ENCODE measurements at regions not wholly inside any gene's neighbourhood (a gene's known extent, or its start where the extent isn't known, plus 50 kb on each side); places are given as distances from the start of the nearest gene placed in this dataset.

DNA sequence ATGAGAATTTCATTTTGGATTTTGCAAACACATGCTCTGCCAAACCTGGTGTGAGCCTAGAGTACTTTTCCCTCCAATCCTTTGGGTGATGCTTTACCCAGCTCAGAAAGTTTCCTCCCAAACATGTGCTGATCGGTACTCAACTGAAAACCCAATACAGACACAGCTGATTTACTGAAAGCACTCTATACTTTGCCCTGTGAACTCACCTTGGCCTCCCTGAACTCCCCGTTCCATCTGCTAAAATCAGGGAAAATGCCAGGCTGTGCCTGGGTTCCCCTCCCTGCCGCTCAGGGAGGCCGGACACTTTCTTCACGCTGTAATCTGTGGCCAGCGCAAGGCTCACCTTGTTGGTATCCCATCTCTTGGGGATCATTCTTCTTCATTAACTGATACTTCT lies 391.2 kb downstream of the CBLN2 start:
- CTCF ChIA-PET: no interaction called here
- H3K27ac ChIP-seq: no peak overlapping the region
- TF ChIP-seq, protein P1, sequence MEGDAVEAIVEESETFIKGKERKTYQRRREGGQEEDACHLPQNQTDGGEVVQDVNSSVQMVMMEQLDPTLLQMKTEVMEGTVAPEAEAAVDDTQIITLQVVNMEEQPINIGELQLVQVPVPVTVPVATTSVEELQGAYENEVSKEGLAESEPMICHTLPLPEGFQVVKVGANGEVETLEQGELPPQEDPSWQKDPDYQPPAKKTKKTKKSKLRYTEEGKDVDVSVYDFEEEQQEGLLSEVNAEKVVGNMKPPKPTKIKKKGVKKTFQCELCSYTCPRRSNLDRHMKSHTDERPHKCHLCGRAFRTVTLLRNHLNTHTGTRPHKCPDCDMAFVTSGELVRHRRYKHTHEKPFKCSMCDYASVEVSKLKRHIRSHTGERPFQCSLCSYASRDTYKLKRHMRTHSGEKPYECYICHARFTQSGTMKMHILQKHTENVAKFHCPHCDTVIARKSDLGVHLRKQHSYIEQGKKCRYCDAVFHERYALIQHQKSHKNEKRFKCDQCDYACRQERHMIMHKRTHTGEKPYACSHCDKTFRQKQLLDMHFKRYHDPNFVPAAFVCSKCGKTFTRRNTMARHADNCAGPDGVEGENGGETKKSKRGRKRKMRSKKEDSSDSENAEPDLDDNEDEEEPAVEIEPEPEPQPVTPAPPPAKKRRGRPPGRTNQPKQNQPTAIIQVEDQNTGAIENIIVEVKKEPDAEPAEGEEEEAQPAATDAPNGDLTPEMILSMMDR (conservative IDR thresholded peaks at IDR 0.05; ENCODE audit: low read depth): no peak
- no peak for DNase-seq (ENCODE audit: low spot score)
- POLR2A ChIA-PET (ENCODE audit: low non-redundant PET): no interaction called here

DNA sequence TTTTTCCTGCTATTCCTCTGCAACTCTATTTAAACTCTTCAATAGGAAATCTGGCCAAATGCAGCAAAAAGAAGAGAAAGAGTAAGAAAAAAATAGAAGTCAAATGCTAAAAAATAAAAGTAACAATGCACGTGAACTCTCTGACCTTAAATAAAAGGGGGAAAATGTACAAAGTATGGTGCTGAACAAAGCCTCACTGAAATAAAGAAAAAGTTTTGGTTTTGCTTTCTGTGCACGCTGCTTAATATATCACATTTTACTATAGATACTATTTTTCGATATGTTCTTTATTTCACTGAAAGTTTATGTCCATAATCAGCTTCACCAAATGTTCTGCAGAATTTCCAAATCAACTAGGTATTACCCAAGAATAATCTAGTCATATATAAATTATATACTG lies 396.3 kb downstream of the CBLN2 start:
- DNase-seq (ENCODE audit: low spot score): no peak
- ChIA-PET POLR2A (ENCODE audit: low non-redundant PET) (no interaction called here), CTCF (no interaction called here)
- H3K27ac ChIP-seq: no peak overlapping the region
- TF ChIP-seq, protein P1 (conservative IDR thresholded peaks at IDR 0.05; ENCODE audit: low read depth): no peak

DNA sequence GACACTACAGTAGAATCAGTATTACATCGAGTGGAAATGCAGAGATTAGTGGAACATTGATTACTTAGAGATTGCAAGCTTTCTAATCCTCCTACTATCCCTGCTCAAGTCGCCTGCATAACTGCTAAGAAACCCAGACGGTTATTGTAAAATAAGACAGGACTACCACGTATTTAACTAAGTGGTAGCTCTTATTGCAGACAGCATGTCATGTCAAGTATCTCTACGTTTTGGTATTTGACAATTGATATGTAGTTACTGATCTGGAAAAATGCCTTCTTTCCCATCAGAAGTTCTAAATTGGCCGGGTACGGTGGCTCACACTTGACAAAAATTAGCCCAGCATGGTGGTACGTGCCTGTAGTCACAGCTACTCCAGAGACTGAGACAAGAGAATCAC lies 404.1 kb downstream of the CBLN2 start:
- TF ChIP-seq, protein P1 (conservative IDR thresholded peaks at IDR 0.05; ENCODE audit: low read depth): no peak
- no peak for DNase-seq (ENCODE audit: low spot score)
- ChIA-PET CTCF (no interaction called here), POLR2A (ENCODE audit: low non-redundant PET) (no interaction called here)
- no peak overlapping the region for H3K27ac ChIP-seq

DNA sequence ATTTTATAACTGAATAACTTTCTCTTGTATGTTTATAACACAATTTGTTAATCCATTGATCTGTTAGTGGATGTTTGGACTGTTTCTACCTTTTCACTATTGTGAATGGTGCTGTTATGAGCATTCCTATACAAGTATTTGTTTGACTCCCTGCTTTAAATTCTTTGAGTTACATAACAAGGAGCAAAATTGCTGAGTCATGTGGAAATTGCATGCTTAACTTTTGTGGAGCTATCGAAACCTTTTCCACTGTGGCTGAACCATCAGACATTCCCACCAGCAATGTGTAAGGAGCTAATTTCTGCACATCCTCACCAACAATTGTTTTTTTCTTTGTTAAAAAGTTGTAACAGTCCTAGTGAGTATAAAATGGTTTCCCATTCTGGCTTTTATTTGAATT lies 415.5 kb downstream of the CBLN2 start:
- TF ChIP-seq, protein P1 (conservative IDR thresholded peaks at IDR 0.05; ENCODE audit: low read depth): no peak
- DNase-seq (ENCODE audit: low spot score): no peak
- ChIA-PET POLR2A (ENCODE audit: low non-redundant PET) (no interaction called here), CTCF (no interaction called here)
- no peak overlapping the region for H3K27ac ChIP-seq

DNA sequence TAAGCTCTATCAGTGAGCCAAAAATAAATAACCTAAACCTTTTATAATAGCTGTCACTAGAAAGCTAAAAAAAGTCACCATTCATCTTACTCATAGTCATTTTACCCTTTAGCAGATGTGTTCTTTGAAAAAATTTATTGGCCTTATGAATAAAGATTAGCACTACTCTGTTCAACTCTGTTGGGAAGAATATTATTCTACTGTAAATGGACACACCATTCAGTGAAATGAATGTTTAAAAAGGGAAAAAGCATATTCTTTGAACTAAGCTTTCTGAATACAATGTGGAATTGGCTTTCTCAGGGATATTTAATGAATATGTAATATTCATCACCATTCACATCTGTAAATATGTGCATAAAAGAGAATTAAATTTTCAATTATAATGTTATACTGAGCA lies 422.0 kb downstream of the CBLN2 start:
- no peak for DNase-seq (ENCODE audit: low spot score)
- CTCF ChIA-PET: no interaction called here
- TF ChIP-seq, protein P1 (conservative IDR thresholded peaks at IDR 0.05; ENCODE audit: low read depth): no peak
- no peak overlapping the region for H3K27ac ChIP-seq
- POLR2A ChIA-PET (ENCODE audit: low non-redundant PET): no interaction called here

DNA sequence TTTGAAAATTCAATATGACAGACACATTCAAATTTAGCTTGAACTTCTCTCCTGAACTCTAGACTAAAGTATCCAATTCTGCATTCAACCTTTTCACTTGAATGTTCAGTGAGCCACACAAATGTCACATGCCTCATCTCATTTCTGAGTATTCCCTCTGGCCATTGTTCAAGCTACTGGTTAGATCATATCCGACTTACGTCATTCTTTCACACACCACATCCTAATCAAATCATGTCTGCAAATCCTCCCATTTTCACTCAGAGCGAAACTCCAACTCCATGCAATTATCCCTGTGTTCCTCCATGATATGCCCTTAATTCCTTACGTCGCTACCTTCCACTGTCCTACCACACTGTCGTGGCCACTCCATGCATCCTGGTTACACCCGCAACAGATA lies 425.1 kb downstream of the CBLN2 start:
- ChIA-PET CTCF (no interaction called here), POLR2A (ENCODE audit: low non-redundant PET) (no interaction called here)
- DNase-seq (ENCODE audit: low spot score): no peak
- TF ChIP-seq, protein P1 (conservative IDR thresholded peaks at IDR 0.05; ENCODE audit: low read depth): no peak
- no peak overlapping the region for H3K27ac ChIP-seq
